ENCODE measurements at regions not wholly inside any gene's neighbourhood (a gene's known extent, or its start where the extent isn't known, plus 50 kb on each side); places are given as distances from the start of the nearest gene placed in this dataset.

- Histone ChIP-seq H3K9me3 (replicated peaks; ENCODE audit: control insufficient read depth, insufficient read depth, low read length) (no peaks in the 10 kb centered on the region), H3K9me1 (replicated peaks; ENCODE audit: control insufficient read depth, extremely low read depth, insufficient read depth, low read length) (no peaks in the 10 kb centered on the region), H3K4me2 (ENCODE audit: insufficient read depth, low read length) (no peak overlapping the region), H3K36me3 (ENCODE audit: control insufficient read depth in 2 of 2, extremely low read depth in 1 of 2, insufficient read depth in 2 of 2, low read length in 2 of 2) (no peaks in the 10 kb centered on the region), H3K9ac (replicated peaks; ENCODE audit: extremely low read depth, insufficient read depth, low read length) (no peak overlapping the region), H2AFZ (ENCODE audit: low read depth, low read length) (no peak overlapping the region), H3K79me2 (ENCODE audit: control insufficient read depth, insufficient read depth, low read length) (no peaks in the 10 kb centered on the region), H3K27me3 (ENCODE audit: control insufficient read depth in 2 of 2, insufficient read depth in 2 of 2, low read length in 2 of 2) (no peaks in the 10 kb centered on the region), H4K20me1 (replicated peaks; ENCODE audit: control insufficient read depth, extremely low read depth, insufficient read depth, low read length) (no peaks in the 10 kb centered on the region), H3K4me3 (replicated peaks in 1 of 3; ENCODE audit: insufficient read depth in 1 of 3, low read depth in 1 of 3, low read length in 3 of 3) (no peak overlapping the region), H3K4me1 (ENCODE audit: control insufficient read depth, extremely low read depth, insufficient read depth, low read length) (peaks cover 2% of the 10 kb centered on the region), H3K27ac (ENCODE audit: insufficient read depth, low read depth, low read length) (no peak overlapping the region)
- CTCF ChIA-PET = no interaction called here
- no TSS peak for BruUV-seq (replicated peaks)
- intact Hi-C loops (cut with micrococcal nuclease) = no loop called here
- DNase-seq (ENCODE audit: low read depth, low spot score) (no peak), FAIRE-seq (no peak)
- dilution Hi-C loops (cut with MboI; ENCODE audit: extremely low pct_ligation_motif_present, low sequenced_read_pairs) = no loop called here
- TF ChIP-seq EZH2 (IDR thresholded peaks at IDR 0.05; ENCODE audit: borderline replicate concordance, low read depth, low read length, severe bottlenecking) (no peak), FOS (IDR thresholded peaks at IDR 0.05; ENCODE audit: borderline replicate concordance, insufficient read depth, low read length) (no peak), MYC (IDR thresholded peaks at IDR 0.05; ENCODE audit: low read depth, low read length) (no peak), JUN (IDR thresholded peaks at IDR 0.05; ENCODE audit: borderline replicate concordance, insufficient read depth, insufficient read length, low read depth) (no peak), POLR2A (IDR thresholded peaks at IDR 0.05; ENCODE audit: low read depth, low read length) (no peak), GATA2 (IDR thresholded peaks at IDR 0.05; ENCODE audit: insufficient read depth, insufficient read length, low read depth, low read length) (no peak), POLR2AphosphoS5 (IDR thresholded peaks at IDR 0.05; ENCODE audit: insufficient read depth, low read depth, low read length) (no peak), MAX (IDR thresholded peaks at IDR 0.05; ENCODE audit: insufficient read depth, insufficient read length) (no peak), CTCF (IDR thresholded peaks at IDR 0.05; ENCODE audit: extremely low read depth in 1 of 2, insufficient read depth in 1 of 2, low read depth in 1 of 2, low read length in 2 of 2) (no peak)
- POLR2A ChIA-PET = no interaction called here
These were observed 118.4 kb upstream of the TLL1 start for GRCh38 chr4:165754664-165755063.
